GM19240 (cell line): ENCODE measurements at regions not wholly inside any gene's neighbourhood (a gene's known extent, or its start where the extent isn't known, plus 50 kb on each side); places are given as distances from the start of the nearest gene placed in this dataset.
"Not testable (repeated sequence)": the region's sequence is repeated elsewhere in the genome, so short reads cannot be mapped to it uniquely, and the experiment has no call there.

ENCODE experiments used
- DNase-seq: peaks from one replicate; pipeline ENCODE4 v3.0.0; 2011; ENCODE audit warnings: low spot score; ENCODE audit not compliant: insufficient read length

- DNase-seq: no peak
Measured at GRCh38 chr18:70397259-70397925, 108.5 kb downstream of the SOCS6 start.

- not testable (repeated sequence) for DNase-seq
Measured at GRCh38 chr18:70395771-70396170, 106.9 kb downstream of the SOCS6 start.

- DNase-seq: no peak
Measured at GRCh38 chr18:70394672-70395071, 105.8 kb downstream of the SOCS6 start.

- no peak for DNase-seq
Measured at GRCh38 chr18:70390371-70391090, 101.7 kb downstream of the SOCS6 start.

- DNase-seq: not testable (repeated sequence)
Measured at GRCh38 chr18:70389036-70389435, 100.2 kb downstream of the SOCS6 start.

GRCh38 chr18:70387027-70387426, 98.2 kb downstream of the SOCS6 start:
- DNase-seq: no peak

GRCh38 chr18:70386582-70386981, 97.7 kb downstream of the SOCS6 start:
- DNase-seq: no peak

GRCh38 chr18:70385474-70385873, 96.6 kb downstream of the SOCS6 start:
- DNase-seq: no peak

- DNase-seq: no peak
Measured at GRCh38 chr18:70384181-70384790, 95.4 kb downstream of the SOCS6 start.

- no peak for DNase-seq
Measured at GRCh38 chr18:70382992-70383717, 94.3 kb downstream of the SOCS6 start.

GRCh38 chr18:70382017-70382416, 93.2 kb downstream of the SOCS6 start:
- no peak for DNase-seq

- DNase-seq: no peak
Measured at GRCh38 chr18:70380915-70381896, 92.4 kb downstream of the SOCS6 start.
